Activated CD8-positive, alpha-beta memory T cell treated with anti-CD3 and anti-CD28 coated beads, Interleukin-2, amount 50 U/mL, for 24 hours (primary cell): ENCODE measurements at regions not wholly inside any gene's neighbourhood (a gene's known extent, or its start where the extent isn't known, plus 50 kb on each side); places are given as distances from the start of the nearest gene placed in this dataset.

ENCODE experiments used
- DNase-seq: peaks from one replicate; pipeline ENCODE4 v3.0.0-alpha.2; 2020; ENCODE audit errors: extremely low read depth

DNA sequence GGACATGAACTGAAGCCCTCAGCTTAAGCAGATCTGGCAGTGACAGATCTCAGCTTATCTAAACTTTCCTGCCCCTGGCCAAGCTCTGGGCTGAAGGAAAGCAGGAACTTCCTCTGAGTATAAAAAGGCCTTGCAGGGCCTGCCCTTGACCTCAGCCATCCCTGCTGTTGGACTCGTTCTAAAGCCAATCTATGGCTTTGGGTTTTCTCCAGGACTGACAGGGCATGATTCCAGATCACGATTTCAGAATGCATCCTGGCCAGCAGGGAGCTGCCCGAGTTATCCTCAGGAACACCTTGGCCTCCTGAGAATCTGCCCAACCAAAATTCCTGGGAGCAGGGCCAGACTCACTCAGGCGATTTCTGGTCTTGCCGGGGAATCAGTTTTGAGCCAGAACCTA lies 502.7 kb downstream of the TLE4 start:
- DNase-seq = no peak

DNA sequence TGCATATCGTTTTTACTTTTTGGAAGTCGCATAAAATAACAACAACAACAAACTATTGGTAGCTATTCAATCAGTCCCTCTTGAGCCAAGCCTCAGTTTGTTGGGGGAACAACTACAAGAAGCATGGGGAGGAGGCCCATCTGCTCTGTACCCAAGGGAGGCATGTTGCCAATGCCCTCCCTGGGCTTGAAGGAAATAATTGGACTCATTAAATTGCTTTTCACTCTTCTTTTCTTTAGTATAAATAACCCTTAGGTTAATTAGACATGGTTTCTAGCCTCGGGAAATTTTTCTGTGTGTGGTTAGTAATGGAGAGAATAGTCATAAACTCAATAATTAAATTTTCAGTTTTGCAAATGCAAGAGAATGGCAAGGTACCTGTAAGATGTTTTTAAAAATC lies 500.7 kb downstream of the TLE4 start:
- DNase-seq = no peak

DNA sequence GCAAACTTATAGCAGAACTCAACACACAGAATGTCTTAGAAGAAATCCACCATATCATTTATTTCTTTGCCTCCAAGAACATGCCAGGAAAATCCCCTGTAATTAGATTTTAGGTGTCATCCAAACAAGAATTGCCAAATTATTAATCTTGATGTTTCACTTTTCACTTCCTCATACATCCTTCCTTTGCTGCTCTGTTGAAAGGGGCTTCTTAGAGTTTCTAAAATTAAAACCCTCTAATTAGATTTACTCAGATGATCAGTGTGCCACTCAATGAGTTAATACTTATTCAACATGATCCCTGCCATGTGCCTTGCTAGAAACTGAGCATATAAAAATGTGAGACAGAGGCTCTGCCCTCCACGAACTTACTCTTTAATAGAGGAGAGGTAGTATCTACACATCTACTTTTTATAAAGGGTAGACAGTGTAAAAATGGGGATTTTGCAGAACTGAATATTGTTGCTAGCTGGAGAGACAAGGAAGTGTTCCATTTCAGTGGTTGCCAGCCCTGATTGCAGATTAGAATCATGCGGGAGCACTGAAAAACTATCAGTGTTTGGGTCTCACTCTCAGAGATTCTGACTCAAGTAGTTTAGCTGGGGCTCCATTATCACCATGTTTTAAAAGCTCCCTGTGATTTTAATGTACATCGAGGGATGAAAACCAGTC lies 498.4 kb downstream of the TLE4 start:
- DNase-seq = no peak

DNA sequence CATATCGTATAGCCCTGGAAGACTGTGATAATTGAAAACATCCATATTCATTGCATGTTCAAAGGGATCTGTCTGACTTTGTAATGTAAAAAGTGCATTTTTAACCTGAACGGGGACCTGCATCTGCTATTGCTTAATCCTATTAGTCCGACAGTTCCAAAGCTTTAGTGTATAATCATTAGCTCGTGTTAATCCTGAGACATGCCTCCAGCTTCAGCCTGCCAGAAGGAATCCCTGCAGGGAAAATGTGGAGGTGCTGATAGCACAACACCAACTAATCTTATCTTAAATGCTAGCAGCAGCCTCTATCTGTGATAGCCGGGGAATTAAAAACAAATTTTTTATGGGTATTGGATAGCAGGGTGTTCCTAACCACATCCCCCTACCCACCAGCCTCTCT lies 495.2 kb downstream of the TLE4 start:
- no peak for DNase-seq

DNA sequence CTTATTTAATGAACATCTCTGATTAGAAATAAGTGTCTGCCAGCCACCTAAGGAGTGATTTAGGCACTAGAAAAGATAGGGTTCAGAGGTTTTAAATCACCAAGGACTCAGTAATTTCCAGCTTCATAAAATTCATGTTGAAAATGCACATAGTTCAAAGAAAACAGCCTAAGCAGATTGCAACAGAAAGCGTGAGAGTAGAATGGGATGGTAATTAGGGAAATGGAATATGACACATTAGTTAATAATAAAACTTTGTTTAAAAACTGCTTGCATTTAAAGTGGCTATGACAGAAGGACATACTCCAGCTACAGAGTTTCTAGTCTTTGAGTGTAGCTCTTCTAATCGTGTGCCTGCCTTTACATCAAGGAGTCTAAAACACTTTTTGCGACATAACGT lies 490.8 kb downstream of the TLE4 start:
- DNase-seq = no peak

DNA sequence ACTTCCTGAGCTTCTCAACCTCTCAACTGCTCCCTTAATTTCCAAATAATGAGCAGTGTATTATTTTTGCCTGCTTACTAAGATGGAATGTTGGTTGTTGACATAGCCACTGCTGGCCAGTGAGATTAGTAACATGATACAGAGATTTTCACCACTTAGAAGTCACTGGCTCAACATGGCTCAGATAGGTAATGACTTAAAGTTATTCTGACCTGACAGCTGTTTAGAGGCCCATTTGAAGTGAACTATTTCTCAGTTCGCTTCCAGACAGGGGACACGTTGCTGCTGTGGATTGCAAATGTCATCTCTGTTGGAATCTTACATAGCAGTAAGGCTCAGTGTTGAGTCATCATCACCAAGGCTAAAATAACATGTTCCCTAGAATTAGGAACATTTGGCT lies 490.2 kb downstream of the TLE4 start:
- no peak for DNase-seq

DNA sequence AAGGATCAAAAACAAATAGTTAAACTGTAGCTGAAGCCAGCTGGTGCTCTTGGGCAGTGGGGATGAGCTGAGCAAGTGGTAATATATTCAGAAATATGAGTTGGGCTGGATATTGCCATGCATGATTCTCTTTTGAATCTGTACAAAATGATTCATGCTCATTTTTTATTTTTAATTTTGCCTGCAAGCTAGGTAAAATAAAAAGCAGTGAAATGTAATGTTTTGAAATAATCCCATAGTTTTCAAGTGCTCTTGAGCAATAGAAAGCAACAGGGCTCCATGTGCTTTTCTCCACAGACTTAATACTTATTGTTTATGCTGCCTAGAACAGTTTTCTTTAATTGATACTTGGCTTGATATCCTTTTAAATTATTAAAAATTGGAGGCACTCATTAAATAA lies 489.3 kb downstream of the TLE4 start:
- DNase-seq = no peak

DNA sequence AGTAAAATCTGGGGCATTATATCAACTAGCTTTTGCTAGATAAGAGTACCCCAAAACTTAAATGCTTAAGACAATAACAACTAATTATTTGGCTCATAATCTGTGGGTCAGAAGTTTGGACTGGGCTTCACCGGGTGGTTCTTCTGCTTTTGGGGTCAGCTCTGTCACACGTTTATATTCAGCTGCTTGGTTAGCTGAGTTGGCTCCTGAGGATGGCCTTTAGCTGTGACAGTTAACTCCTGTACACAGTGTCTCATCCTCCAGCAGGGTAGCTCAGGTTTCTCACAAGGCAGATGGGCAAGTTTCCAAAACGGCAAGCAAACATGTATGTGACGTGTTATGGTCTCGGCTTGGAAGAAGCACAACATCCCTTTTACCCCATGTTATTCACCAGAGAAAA lies 488.2 kb downstream of the TLE4 start:
- DNase-seq = no peak

DNA sequence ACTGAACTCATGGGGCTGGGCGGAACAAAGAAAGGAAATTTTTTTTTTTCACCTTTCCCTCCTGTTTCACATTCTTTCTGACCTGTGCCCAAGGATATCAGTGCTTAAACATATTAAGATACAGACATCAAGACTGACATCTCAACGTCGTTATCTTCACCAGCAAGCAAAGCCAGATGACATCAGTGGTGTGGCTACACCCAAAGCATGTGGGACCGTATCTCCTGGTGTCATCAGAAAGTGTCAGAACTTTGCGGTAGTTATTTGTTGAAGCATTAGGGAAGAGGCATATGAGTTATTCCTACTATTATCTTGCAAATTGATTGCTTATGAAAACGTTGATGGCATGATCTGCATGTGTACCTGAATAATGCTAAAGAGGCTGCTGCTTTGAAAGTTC lies 487.4 kb downstream of the TLE4 start:
- DNase-seq = no peak

DNA sequence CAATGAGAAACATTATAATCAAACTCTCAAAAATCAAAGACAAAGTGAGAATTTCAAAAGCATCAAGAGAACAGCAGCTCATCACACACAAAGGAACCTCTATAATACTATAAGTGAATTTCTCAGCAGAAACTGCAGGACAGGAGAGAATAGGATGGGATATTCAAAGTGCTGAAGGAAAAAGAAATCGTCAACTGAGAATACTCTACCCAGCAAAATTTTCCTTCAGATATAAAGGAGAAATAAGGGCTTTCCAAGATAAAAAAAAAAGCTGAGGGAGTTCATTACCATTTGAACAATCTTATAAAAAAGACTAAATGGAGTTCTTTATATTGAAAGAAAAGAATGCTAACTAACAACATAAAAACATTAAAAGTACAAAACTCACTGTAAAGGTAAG lies 481.1 kb downstream of the TLE4 start:
- no peak for DNase-seq

DNA sequence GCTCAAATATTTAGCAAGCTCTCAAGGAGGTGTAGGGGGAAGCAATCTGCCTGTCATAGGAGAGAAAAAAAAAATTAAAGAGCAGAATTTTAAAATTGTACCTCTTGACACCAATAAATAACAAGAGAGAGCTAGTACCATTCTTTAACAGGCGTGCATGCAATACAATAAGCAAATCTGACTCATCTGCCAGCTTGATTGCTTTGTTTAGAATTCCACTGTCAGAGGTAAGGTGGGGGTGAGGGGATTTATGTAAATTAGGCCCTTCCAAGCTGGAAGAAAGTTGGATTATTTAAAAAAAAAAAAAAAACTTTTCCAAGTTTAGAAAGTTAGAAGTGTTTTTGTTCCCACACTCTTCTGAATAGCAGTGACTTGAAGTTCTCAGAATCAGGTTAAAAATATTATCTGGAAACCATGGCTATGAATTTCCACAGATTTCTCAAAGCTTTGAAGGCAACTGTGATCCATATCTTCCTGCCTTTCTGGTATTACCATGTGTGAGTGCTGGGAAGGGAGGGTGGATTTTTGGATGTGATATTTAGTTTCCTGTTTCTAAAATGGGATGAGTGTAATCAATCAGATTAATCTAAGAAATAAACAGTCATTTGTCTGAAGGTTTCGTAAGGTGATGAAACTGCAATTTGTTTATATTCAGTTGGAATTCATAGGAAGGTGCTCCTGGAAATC lies 477.5 kb downstream of the TLE4 start:
- DNase-seq = no peak

DNA sequence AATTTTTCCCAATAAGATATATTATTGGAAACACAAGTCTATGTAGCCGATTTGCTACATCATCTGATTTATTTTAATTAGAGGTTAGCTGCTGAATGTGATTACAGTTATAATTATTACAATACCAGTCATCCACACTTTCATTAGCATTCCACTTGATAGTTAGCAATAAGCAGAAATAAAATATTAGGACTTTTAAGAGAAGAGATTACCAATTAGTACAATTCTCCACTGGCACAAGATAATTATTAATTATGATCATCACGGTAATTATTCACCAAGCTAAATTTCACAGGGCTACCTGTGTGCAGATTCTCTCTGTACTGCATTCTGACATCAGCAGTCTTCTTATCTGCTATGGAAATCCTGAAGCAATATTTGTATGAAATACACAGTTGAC lies 474.7 kb downstream of the TLE4 start:
- DNase-seq = no peak

DNA sequence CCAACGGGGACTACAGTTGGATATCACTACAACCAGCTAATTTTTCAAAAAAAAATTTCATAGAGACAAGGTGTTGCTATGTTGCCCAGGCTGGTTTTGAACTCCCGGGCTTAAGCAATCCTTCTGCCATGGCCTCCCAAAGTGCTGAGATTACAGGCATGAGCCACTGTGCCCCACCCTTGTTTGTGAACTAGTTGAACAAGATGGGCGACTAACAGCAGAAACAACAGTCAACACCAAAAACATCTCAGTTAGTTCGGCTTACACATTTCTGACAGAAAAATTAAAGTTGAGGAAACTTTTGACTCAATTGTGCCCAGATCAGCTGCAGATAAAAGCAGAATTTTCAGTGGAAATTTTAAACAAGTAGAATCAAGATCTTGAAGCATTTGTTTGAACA lies 470.1 kb downstream of the TLE4 start:
- no peak for DNase-seq

DNA sequence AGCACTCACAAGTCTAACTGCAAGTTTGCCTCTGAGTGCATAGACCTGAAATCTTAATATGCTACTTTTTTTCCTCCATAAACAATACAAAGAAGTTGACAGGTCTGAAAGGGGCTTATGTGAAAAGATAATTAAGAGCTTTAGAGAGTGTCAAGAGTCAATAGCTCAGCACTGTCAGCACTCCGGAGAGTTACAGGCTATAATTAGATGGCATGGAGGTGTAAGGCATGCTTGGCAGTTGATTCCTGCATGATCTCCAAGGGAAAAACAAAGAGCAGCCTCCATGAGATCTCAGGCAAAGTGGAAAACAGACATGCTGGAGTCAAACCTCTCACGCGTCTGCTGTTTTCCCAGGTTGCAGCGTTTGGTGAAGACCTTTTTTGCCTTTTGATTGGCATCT lies 468.7 kb downstream of the TLE4 start:
- DNase-seq = no peak

DNA sequence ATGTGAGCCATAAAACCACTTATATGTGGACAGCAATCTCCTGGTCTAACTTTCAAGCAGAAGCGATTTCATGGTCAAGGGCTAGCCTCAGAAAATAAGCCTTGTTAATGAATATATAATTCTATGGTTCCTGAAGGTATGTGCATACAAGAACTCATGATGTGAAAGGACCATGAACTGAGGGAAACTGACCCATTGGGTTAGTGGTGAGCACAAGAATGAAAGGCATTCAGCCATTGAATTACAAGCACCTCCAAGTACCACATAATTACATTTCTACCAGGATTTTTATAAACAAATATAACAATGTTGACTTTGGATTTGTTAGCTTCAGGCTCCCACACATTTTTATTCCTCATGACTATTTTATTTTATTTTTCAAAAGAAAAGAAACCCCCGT lies 459.0 kb downstream of the TLE4 start:
- DNase-seq = no peak

DNA sequence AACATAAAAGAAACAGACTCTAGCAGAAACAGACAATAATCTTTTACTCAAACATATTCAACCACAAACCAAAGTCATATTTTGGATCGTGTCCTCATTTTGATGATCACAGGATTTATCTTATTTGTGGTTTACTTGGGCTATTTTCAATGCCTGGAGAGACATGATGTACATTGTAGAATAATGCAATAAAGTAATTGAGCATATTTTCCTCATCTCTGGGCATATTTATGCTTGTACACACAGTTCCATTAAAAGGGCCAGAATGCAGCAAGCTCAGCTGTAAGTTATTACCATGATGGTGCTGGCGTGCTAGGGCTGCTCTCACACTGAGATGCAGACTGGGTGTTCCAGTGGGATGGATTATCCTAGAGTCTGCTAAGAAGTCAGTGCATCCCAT lies 456.7 kb downstream of the TLE4 start:
- DNase-seq = no peak

DNA sequence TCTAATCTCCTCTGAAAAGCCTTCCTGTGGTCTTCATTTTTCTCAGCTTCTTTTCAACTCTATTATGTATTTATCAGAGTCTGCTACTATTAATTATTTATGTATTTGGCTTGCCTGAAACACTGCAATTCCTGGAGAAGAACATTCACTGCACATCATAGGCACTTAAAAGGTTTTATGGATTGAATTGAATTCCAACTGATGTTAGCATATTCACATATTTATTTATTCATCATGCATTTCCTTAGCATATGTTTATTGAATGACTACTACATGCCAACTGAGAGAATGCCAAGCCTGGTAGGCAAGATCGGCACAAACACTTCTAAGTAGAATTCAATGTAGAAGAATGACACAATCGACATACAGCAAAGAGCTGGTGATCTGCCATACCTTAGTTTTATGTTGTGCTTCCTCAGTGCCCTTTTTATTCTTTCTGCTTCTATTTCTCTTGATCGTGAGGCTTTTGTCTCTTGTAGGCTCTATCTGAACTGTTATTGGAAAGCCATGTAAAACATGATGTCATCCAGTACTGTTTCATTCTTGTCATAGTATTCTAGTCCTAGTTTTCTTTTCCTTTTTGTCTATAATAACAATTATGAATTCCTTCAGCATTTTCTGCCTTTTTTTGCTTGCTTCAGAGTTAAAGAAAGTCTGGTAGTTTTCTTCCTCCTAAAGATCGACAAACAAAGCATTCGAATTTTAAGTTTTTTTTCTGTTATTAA lies 454.2 kb downstream of the TLE4 start:
- no peak for DNase-seq

DNA sequence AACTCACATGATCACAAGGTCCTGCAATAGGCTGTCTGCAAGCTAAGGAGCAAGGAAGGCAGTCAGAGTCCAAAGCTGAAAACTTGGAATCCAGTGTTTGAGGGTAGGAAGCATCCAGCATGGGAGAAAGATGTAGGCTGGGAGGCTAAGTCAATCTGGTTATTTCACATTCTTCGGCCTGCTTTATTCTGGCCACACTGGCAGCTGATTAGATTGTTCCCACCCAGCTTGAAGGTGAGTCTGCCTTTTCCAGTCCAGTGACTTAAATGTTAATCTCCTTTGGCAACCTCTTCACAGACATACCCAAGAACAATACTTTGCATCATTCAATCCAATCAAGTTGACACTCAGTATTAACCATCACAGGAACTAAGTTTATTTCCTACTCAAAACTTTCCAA lies 453.4 kb downstream of the TLE4 start:
- DNase-seq = no peak

DNA sequence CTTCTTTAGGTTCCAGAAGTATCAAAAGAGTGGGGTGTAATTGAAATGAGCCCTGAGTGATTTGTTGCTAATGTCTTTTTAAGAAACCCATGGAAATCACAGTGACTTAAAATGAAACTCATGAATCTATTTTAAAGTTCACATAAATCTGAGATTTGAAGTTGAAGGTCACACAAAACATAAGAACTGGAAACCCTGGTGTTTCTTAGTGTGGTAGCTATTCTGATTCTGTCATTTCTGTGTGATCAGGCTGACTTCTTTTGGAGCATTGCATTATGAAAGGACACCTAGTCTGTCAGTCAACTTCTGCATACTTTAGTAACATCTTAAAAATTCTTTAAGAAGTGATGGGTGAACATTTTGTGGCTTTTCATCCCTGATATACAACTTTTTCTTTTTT lies 448.8 kb downstream of the TLE4 start:
- no peak for DNase-seq

DNA sequence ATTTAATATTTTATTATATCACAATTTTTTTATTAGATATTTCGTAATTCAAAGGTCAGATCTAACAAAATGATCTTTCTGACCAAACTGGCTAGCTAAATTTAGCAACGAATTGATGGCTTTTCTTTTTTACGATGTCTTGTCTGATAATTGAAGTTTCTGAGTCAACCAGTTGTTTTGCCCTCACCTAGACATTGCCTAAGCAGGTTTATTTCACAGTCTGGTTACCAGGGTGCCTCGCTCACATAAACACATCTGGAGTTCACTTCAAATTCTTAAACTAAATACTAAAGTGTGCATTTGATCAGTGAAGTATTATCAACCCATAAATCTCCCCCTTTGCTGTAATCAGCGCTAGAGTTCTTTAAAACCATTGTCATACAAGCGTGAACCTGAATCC lies 448.3 kb downstream of the TLE4 start:
- no peak for DNase-seq

DNA sequence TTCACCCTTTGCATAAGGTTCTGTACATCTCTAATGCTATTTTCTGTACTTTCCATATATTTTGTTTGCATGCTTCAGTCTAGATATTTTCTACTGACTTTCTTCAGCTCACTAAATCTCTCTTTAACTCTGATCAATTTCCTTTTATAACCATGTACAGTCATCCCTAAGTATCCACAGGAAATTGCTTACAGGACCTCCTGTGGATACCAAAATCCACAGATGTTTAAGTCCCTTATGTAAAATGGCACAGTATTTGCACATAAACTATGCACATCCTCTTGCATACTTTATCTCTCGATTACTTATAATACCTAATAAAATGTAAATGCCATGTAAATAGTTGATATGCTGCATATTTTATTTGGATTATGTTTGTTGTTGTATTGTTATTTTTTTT lies 442.1 kb downstream of the TLE4 start:
- no peak for DNase-seq

DNA sequence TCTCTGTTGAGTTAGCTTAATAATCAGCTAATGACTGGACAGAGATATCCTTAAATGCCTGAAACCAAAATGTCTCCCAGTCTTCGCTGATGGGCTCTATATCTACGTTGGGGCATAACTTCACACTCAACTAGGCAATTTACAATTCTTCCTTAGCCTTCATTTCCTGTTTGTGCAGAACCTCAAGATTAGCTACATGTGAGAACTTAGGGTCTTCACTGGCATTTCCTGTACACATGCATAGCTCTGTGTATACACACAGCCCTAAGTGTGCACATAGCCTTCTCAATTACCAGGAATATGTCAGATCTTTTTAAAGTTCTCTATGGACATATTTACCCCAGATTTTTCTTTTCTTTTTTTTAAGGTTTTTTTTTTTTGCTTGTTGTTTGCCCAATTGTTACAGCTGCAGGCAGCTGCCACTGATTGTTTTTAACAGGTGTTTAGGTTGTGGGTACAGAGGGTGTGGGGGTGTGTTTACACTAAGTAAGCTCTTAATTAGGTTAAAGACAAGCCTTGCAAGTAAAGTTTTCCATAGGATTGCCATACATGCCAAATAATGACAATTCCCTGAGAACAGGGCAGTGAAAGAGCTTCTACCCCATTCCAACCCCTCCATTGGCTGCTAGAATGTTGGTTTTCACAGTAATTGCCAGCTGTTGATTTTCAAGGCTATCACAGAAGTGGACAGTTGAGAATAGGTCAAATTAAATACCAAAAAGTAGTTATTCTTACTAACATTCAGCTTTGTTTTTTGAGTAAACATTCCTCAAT lies 441.0 kb downstream of the TLE4 start:
- DNase-seq = no peak

DNA sequence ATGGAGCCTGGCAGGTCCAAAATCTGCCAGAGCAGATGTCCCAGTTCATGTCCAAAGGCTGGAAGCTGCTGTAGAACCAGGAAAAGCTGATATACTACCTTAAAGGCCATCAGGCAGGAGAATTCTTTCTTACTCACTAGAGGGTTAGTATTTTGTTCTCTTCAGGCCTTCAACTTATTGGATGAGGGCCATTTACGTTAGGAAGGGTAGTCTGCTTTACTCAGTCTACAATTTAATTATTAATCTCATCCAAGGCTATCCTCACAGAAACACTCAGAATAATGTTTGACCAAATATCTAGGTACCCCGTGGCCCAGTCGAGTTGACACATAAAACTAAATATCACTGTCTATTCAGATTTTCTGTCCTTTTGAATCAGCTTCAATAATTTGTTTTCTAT lies 437.4 kb downstream of the TLE4 start:
- no peak for DNase-seq
